NT2/D1 (cell line): ENCODE measurements at regions not wholly inside any gene's neighbourhood (a gene's known extent, or its start where the extent isn't known, plus 50 kb on each side); places are given as distances from the start of the nearest gene placed in this dataset.

ENCODE experiments used
- DNase-seq: peaks from one replicate; pipeline ENCODE4 v3.0.0-alpha.2; 2011; ENCODE audit warnings: low read depth, low spot score
- H3K27me3 ChIP-seq: 2 replicates; pipeline ENCODE4 v1.6.0; 2011; ENCODE audit warnings: mild to moderate bottlenecking; ENCODE audit not compliant: insufficient read length, insufficient read depth
- H3K36me3 ChIP-seq: 2 replicates; pipeline ENCODE4 v1.6.1; 2011; ENCODE audit warnings: mild to moderate bottlenecking, low read length, mixed read lengths; ENCODE audit not compliant: insufficient read depth, insufficient read length
- H3K4me1 ChIP-seq: 2 replicates; pipeline ENCODE4 v1.5.1; 2011; ENCODE audit not compliant: insufficient read depth, insufficient read length
- H3K4me3 ChIP-seq: 2 replicates; pipeline ENCODE4 v1.5.1; 2011; ENCODE audit warnings: low read depth; ENCODE audit not compliant: insufficient read length
- H3K9ac ChIP-seq: 2 replicates; pipeline ENCODE4 v1.6.0; 2011; ENCODE audit warnings: low read depth; ENCODE audit not compliant: insufficient read length
- H3K9me3 ChIP-seq: 2 replicates; pipeline ENCODE4 v1.5.1; 2011; ENCODE audit warnings: mild to moderate bottlenecking, low read length; ENCODE audit not compliant: insufficient read depth
- SUZ12 ChIP-seq: IDR thresholded peaks from 2 replicates; pipeline ENCODE4 v1.6.1; 2011; ENCODE audit not compliant: insufficient read length, insufficient read depth; ENCODE audit errors: extremely low read depth
- YY1 ChIP-seq: IDR thresholded peaks from 2 replicates; pipeline ENCODE4 v1.6.1; 2011; ENCODE audit not compliant: insufficient read length, insufficient read depth
- ZNF274 ChIP-seq: IDR thresholded peaks from 2 replicates; pipeline ENCODE4 v1.6.1; 2011; ENCODE audit warnings: mild to moderate bottlenecking, low read depth, low read length

GRCh38 chr4:116397714-116398113 is 687.7 kb downstream of the TRAM1L1 start:
- no peaks in the 10 kb centered on the region for H3K36me3 ChIP-seq
- no peaks in the 10 kb centered on the region for H3K27me3 ChIP-seq
- 0 out of 2 replicates have a peak, but pooled peaks cover 4% of the 10 kb centered on the region for H3K9me3 ChIP-seq
- no peak overlapping the region for H3K9ac ChIP-seq
- no peaks in the 10 kb centered on the region for H3K4me1 ChIP-seq
- H3K4me3 ChIP-seq = no peak overlapping the region
- no peak for DNase-seq
- TF ChIP-seq ZNF274 = no peak
- TF ChIP-seq SUZ12 = no peak
- no peak for TF ChIP-seq YY1

- TF ChIP-seq YY1 (no peak), ZNF274 (no peak), SUZ12 (no peak)
- Histone ChIP-seq H3K4me3 (no peak overlapping the region), H3K9ac (no peak overlapping the region), H3K27me3 (no peaks in the 10 kb centered on the region), H3K36me3 (no peaks in the 10 kb centered on the region), H3K4me1 (no peaks in the 10 kb centered on the region), H3K9me3 (0 out of 2 replicates have a peak, but pooled peaks cover 4% of the 10 kb centered on the region)
- DNase-seq = no peak
These were observed 688.1 kb downstream of the TRAM1L1 start for GRCh38 chr4:116397291-116397690.

GRCh38 chr4:116395408-116395807 is 690.0 kb downstream of the TRAM1L1 start:
- Histone ChIP-seq H3K4me3 (no peak overlapping the region), H3K27me3 (no peaks in the 10 kb centered on the region), H3K9ac (no peak overlapping the region), H3K4me1 (no peaks in the 10 kb centered on the region), H3K36me3 (no peaks in the 10 kb centered on the region), H3K9me3 (0 out of 2 replicates have a peak, but pooled peaks cover 4% of the 10 kb centered on the region)
- TF ChIP-seq YY1 = no peak
- TF ChIP-seq ZNF274 = no peak
- TF ChIP-seq SUZ12 = no peak
- DNase-seq = no peak

- H3K36me3 ChIP-seq = no peaks in the 10 kb centered on the region
- TF ChIP-seq YY1 (no peak), SUZ12 (no peak), ZNF274 (no peak)
- H3K4me1 ChIP-seq = no peaks in the 10 kb centered on the region
- H3K4me3 ChIP-seq = no peak overlapping the region
- DNase-seq = no peak
- no peak overlapping the region for H3K9ac ChIP-seq
- H3K9me3 ChIP-seq = 0 out of 2 replicates have a peak, but pooled peaks cover 4% of the 10 kb centered on the region
- H3K27me3 ChIP-seq = no peaks in the 10 kb centered on the region
These were observed 694.4 kb downstream of the TRAM1L1 start for GRCh38 chr4:116391020-116391419.

GRCh38 chr4:116389139-116389538 is 696.2 kb downstream of the TRAM1L1 start:
- Histone ChIP-seq H3K9me3 (no peaks in the 10 kb centered on the region), H3K9ac (no peak overlapping the region), H3K4me3 (no peak overlapping the region), H3K36me3 (no peaks in the 10 kb centered on the region), H3K4me1 (no peaks in the 10 kb centered on the region), H3K27me3 (no peaks in the 10 kb centered on the region)
- DNase-seq = no peak
- TF ChIP-seq YY1 = no peak
- no peak for TF ChIP-seq ZNF274
- TF ChIP-seq SUZ12 = no peak

GRCh38 chr4:116387937-116388474 is 697.4 kb downstream of the TRAM1L1 start:
- Histone ChIP-seq H3K9me3 (no peaks in the 10 kb centered on the region), H3K36me3 (no peaks in the 10 kb centered on the region), H3K9ac (no peak overlapping the region), H3K4me3 (no peak overlapping the region), H3K4me1 (no peaks in the 10 kb centered on the region), H3K27me3 (no peaks in the 10 kb centered on the region)
- TF ChIP-seq ZNF274 (no peak), YY1 (no peak), SUZ12 (no peak)
- no peak for DNase-seq

GRCh38 chr4:116386856-116387255 is 698.5 kb downstream of the TRAM1L1 start:
- H3K9me3 ChIP-seq = no peaks in the 10 kb centered on the region
- H3K9ac ChIP-seq = no peak overlapping the region
- H3K27me3 ChIP-seq = no peaks in the 10 kb centered on the region
- H3K4me1 ChIP-seq = no peaks in the 10 kb centered on the region
- no peak for DNase-seq
- no peak for TF ChIP-seq SUZ12
- TF ChIP-seq YY1 = no peak
- TF ChIP-seq ZNF274 = no peak
- H3K36me3 ChIP-seq = no peaks in the 10 kb centered on the region
- no peak overlapping the region for H3K4me3 ChIP-seq
